ENCODE measurements at regions not wholly inside any gene's neighbourhood (a gene's known extent, or its start where the extent isn't known, plus 50 kb on each side); places are given as distances from the start of the nearest gene placed in this dataset.
"Not testable (repeated sequence)": the region's sequence is repeated elsewhere in the genome, so short reads cannot be mapped to it uniquely, and the experiment has no call there.

GRCh38 chr1:148432318-148432717 lies 50.8 kb downstream of the PPIAL4G start:
- POLR2A ChIA-PET; DNase-seq (ENCODE audit: low read depth, low spot score); CTCF ChIA-PET; H3K4me3 ChIP-seq (ENCODE audit: low read depth, low read length): not testable (repeated sequence)

- CTCF ChIA-PET; POLR2A ChIA-PET; DNase-seq (ENCODE audit: low read depth, low spot score); H3K4me3 ChIP-seq (ENCODE audit: low read depth, low read length): not testable (repeated sequence)
These were observed 53.2 kb downstream of the PPIAL4G start for GRCh38 chr1:148429856-148430255.

DNA sequence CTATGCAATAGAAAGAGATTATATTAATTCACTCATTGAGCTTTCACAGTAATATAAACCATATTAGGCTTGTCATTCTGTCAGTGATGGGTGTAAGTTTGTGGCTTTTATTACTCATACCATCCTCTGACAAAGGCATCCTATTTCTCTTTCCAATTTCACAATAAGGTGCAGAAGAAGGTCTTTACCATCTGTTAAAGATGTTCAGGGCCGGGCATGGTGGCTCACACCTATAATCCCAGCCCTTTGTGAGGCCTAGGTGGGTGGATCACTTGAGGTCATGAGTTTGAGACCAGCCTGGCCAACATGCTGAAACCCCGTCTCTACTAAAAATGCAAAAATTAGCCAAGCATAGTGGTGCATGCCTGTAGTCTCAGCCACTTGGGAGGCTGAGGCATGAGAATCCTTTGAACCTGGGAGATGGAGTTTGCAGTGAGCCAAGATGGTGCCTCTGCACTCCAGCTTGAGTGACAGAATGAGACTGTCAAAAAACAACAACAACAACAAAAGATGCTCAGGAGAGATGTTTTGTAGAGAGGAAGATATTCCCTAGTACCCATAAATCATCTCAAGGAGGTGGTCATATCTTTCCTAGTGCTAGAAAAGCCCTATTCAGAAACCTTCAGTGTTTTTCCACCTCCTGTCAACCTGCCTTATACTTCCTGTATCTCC lies 56.0 kb downstream of the PPIAL4G start:
- H3K4me3 ChIP-seq (ENCODE audit: low read depth, low read length); CTCF ChIA-PET; DNase-seq (ENCODE audit: low read depth, low spot score); POLR2A ChIA-PET: not testable (repeated sequence)

DNA sequence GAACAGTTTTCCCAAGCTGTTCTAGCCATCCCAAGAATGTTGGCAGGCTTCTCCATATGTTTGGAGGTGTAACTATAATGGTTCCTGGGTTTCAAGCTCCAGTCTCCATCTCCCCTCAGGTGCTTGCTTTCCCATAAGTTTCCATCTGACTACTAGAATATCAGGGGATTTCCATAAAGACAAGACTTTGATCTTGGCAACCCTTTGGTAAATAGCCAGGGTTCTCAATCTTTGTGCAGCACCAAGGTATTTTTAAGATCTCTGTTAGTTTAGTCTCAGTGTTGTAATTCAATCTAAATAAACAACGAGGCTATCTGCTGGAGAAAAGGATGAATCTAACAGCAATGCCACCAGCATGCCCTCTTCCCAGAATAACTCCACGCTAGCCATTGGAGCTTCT lies 56.7 kb downstream of the PPIAL4G start:
- DNase-seq (ENCODE audit: low read depth, low spot score); POLR2A ChIA-PET; CTCF ChIA-PET: not testable (repeated sequence)

DNA sequence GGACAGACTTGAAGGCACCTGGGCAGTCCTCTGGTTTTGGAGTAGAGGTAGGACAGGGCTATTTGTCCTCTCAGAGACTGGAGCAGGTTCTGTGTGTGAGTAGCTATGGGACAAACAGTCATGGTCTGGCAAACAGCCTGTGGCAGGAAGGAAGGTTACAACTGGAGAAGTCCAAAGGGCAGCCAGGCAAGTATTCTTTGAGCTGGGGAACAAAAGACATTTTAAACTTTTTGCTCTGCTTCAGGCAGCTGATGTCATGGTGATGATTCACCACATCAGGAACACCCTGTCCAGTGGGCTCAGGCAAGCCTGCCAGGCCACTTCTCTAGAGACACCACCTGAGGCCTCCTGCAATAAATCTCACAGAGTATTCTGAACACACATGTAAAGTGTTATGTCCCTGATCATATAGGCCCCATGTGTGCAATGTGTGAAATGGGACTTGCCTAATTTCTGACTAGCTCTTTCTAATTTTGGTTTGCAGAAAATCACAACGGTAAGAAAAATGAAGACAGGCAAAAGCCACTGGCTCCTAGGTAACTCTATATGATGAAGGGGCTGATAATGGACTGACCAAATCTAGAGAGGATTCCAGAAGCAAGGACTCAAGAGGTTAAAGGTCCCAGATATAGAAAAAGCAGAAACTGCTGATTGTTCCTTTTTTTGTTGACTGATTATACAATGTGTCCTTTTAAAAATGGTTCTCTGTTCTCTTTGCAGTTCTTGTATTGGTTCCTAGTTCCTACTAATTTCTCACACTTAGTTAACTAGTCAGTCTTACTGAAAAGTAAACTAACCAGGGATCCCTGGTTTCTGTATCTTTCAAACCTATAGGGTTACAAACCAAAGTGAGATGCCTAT lies 58.7 kb downstream of the PPIAL4G start:
- POLR2A ChIA-PET; CTCF ChIA-PET; H3K4me3 ChIP-seq (ENCODE audit: low read depth, low read length); DNase-seq (ENCODE audit: low read depth, low spot score): not testable (repeated sequence)

More for the DNA sequence above, 56.7 kb downstream of the PPIAL4G start:
- H3K4me3 ChIP-seq (ENCODE audit: low read depth, low read length): not testable (repeated sequence)

DNA sequence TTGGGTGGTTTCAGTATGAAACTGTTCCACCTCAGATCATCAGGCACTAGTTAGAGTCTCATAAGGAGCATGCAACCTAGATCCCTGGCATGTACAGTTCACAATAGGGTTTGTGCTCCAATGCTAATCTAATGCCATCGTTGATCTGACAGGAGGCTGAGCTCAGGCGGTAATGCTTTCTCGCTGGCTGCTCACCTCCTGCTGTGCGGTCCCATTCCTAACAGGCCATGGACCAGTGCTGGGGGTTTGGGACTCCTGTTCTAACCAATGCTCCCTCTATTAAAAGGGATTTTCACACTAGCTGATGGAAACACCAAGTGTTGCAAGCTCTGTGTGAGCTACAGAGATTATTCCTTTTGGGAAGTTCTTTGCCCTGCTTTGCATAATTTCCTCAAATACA lies 60.2 kb downstream of the PPIAL4G start:
- DNase-seq (ENCODE audit: low read depth, low spot score); POLR2A ChIA-PET; H3K4me3 ChIP-seq (ENCODE audit: low read depth, low read length); CTCF ChIA-PET: not testable (repeated sequence)

DNA sequence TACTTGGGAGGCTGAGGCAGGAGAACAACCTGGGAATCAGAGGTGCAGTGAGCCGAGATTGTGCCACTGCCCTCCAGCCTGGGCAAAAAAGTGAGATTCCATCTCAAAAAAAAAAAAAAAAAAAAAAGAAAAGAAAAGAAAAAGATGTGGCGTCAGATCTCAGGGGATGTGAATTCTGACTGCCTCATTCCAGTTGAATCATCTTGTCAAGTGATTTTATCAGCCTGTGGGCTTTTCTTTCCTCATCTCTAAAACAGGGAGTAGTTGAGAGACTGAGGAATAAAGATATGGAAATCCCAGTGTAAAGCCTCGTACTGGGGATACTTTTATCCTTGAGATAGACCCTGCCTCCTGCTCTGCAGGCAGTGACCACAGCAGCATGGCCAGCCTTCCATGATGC lies 65.9 kb downstream of the PPIAL4G start:
- DNase-seq (ENCODE audit: low read depth, low spot score); H3K4me3 ChIP-seq (ENCODE audit: low read depth, low read length); CTCF ChIA-PET; POLR2A ChIA-PET: not testable (repeated sequence)

DNA sequence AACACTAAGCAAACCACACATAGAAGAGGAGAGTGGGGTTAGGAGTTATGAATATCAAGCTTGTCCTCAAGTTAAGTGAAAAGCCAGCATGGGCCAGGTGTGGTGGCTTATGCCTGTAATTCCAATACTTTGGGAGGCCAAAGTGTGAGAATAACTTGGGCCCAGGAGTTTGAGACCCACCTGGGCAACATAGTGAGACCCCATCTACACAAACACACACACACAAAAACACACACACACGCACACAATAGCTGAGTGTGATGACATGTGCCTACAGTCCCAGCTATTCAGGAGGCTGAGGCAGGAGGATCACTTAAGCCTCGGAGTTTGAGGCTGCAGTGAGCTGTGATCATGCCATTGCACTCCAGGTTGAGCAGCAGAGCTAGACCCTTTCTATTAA lies 69.7 kb downstream of the PPIAL4G start:
- POLR2A ChIA-PET; DNase-seq (ENCODE audit: low read depth, low spot score); H3K4me3 ChIP-seq (ENCODE audit: low read depth, low read length); CTCF ChIA-PET: not testable (repeated sequence)

DNA sequence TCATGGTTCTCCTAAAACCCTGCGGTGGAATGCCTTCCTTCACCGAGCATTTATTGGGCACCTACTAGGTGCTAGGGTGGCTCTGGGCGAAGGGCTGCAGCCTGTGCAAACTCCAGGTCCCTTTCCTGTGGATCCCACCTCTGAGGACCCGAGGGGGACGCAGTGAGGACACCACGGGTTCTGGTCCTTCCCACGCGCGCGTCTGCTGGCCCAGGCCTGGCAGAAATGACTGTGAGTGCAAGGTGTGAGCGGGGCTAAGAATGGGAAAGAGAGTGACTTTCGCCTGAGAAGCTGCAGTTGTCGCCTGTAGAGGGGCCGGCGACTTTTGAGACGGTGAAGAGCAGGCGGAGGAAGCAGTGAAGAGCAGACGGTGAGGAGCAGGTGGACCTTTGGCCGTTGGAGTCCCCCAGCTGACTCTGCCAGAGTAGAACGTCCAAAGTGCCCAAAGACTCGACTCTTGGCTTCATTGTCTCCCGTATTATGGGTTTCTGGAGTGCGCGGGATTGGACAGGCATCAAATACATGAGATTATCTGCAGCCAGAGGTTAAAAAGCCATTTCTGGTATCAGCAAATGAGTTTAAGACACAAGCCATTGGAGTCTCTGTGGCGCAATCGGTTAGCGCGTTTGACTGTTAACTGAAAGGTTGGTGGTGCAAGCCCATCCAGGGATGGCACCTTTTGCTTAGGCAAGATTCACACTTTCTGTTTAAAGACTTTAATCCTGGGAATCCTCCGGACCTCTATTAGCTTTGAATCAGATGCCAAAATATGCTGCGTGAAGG lies 78.1 kb downstream of the PPIAL4G start:
- POLR2A ChIA-PET; H3K4me3 ChIP-seq (ENCODE audit: low read depth, low read length); CTCF ChIA-PET; DNase-seq (ENCODE audit: low read depth, low spot score): not testable (repeated sequence)

DNA sequence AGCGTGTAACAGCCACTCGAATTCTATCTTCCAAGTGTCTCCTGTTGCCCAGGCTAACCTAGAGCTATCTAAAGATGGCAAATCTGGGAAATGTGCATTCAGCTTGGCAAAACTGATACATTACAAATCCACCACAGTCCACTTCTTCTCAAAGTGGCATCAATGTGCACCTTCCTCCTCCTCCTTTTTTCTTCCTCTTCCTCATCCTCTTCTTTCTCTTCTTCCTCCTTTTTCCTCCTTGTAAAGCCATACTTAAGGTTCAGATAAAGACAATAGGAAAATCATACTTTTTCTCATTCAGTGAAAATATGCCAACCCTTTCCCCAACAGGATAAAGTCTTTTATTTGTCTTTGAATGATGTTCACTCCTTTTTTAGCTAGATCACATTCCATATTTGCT lies 79.2 kb downstream of the PPIAL4G start:
- POLR2A ChIA-PET; H3K4me3 ChIP-seq (ENCODE audit: low read depth, low read length); CTCF ChIA-PET; DNase-seq (ENCODE audit: low read depth, low spot score): not testable (repeated sequence)

DNA sequence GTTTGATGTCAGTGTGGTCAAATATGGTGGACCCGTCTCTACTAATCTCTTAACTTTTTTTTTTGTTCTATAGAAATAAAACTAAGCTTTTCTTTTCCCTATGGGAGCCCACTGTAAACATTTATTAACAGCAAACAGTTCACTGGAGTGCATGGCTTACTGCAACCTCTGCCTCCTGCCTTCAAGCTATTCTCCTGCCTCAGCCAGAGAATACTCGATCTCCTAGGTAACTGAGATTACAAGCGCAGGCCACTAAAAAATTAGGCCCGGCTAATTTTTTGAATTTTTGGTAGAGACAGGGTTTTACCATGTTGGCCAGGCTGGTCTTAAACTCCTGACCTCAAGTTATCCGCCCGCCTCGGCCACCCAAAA lies 80.0 kb downstream of the PPIAL4G start:
- DNase-seq (ENCODE audit: low read depth, low spot score); POLR2A ChIA-PET; H3K4me3 ChIP-seq (ENCODE audit: low read depth, low read length); CTCF ChIA-PET: not testable (repeated sequence)

DNA sequence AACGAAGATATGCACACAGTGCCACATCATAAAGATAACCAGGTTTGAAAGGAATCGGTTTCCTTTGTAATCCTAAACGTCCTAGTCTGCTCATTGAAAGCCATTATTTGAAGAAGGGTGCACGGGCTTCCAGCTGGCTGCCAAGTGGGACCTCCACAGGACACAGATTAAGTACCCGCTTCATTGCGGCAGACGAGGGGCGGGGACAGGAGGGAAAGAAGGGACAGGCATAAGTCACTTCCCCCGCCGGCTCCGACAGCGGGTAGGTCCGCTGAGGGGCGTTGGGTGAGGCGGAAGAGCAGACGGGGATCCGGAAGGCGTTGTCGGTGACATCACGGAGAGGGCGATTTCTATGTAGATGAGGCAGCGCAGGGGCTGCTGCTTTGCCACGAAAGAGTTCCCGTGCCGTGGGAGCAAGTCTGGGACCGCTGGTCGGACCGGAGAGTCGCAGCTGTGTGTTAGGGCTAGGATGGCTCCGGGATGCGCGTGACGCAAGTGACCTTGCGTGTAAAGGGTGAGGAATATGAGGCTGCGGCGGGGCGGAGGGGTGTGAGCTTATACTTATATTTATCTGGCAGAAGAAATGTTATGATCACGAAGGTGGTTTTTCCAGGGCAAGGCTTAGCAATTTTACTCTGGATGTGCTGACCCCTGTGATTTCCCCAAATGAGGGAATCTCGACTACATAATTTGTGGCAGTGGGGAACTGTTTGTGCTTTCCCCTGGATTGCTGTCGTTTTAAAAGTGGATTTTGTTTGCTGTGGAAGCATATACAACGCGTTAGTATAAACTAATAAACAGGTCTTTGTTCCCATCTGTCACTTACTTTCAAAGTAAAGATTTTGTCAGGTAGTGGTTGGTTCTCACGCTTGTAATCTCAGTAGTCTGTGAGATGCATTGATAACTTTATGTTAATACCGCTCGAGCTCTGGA lies 80.7 kb downstream of the PPIAL4G start:
- peak overlapping the region; percentile 53 for H3K4me3 ChIP-seq (ENCODE audit: low read depth, low read length)
- CTCF ChIA-PET; DNase-seq (ENCODE audit: low read depth, low spot score); POLR2A ChIA-PET: not testable (repeated sequence)

DNA sequence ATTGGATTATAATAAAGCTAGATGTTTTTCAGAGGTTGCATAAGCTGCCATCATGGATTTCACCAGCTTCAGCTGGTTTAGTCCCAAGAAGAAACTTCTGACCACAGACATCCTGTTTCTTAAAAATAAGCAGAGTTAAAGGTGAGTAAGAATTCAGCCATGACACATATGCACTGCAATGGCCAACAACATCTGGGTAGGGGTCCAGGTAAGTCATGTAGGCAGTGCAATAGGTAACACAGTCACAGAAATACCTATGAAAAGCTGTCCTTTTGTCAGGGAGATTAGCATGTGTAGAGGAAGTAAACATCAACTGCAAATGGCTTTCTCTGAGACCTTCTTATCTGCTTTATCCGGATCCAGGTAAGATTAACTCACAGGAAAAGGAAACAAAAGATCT lies 85.6 kb downstream of the PPIAL4G start:
- H3K4me3 ChIP-seq (ENCODE audit: low read depth, low read length); DNase-seq (ENCODE audit: low read depth, low spot score); POLR2A ChIA-PET; CTCF ChIA-PET: not testable (repeated sequence)

GRCh38 chr1:148392505-148392904 lies 90.6 kb downstream of the PPIAL4G start:
- DNase-seq (ENCODE audit: low read depth, low spot score); POLR2A ChIA-PET; CTCF ChIA-PET: not testable (repeated sequence)

DNA sequence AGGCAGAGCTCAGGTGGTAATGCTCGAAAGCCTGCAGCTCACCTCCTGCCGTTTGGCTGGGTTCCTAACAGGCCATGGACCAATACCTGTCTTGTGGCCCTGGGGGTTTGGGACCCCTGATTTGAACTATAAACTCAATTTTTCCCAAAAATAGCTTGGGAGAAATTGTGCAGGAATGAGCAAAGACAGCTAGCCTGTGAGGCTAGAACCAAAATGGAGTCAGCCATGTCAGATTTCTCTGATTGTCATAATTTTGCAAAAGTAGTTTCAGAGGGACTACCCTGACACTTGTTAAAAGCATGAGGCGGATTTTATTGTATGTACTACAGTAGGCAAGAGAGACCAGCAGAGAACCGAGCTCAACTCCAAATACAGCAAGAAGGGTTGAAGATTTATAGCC lies 91.8 kb downstream of the PPIAL4G start:
- DNase-seq (ENCODE audit: low read depth, low spot score); POLR2A ChIA-PET; CTCF ChIA-PET; H3K4me3 ChIP-seq (ENCODE audit: low read depth, low read length): not testable (repeated sequence)

More at GRCh38 chr1:148392505-148392904, 90.6 kb downstream of the PPIAL4G start:
- not testable (repeated sequence) for H3K4me3 ChIP-seq (ENCODE audit: low read depth, low read length)
